IMR-90 (cell line): ENCODE measurements at regions not wholly inside any gene's neighbourhood (a gene's known extent, or its start where the extent isn't known, plus 50 kb on each side); places are given as distances from the start of the nearest gene placed in this dataset.

Experiments used
- ATAC-seq: fragments of 200-7000 bp; cut with Tn5 transposase; 2 replicates; pipeline ENCODE4 v1.9.1; 2020; ENCODE audit warnings: low read depth, mild to moderate bottlenecking, moderate library complexity
- BruUV-seq: library from RNA; stranded (reverse); fragments of 400-500 nt; replicated peaks from 2 replicates; lab custom pipeline; 2021; lab: Mats Ljungman, UMichigan
- CTCF ChIA-PET: fragments of 300-600 bp; formaldehyde crosslinking; extraction: SDS; loops from one replicate; lab custom pipeline; 2021; ENCODE audit warnings: antibody characterized with exemption; lab: Yijun Ruan, JAX
- POLR2A ChIA-PET: fragments of 300-600 bp; sonication (Branson Sonifier 250); formaldehyde crosslinking; loops from one replicate; lab custom pipeline; 2022; ENCODE audit warnings: antibody characterized with exemption; ENCODE audit not compliant: unreplicated experiment; lab: Charles Lee
- DNase-seq: peaks from one replicate; pipeline ENCODE4 v3.0.0; 2013
- H2AFZ ChIP-seq: replicated peaks from 2 replicates; pipeline ENCODE3; 2013; ENCODE audit warnings: low read length, mild to moderate bottlenecking; ENCODE audit not compliant: poor library complexity
- H2AK5ac ChIP-seq: 2 replicates; pipeline ENCODE4 v1.6.1; 2013; ENCODE audit warnings: low read depth, low read length, inconsistent platforms
- H2AK9ac ChIP-seq: replicated peaks from 2 replicates; pipeline ENCODE3; 2013; ENCODE audit warnings: mild to moderate bottlenecking, low read depth, low read length, moderate library complexity; ENCODE audit not compliant: poor library complexity
- H2BK120ac ChIP-seq: 2 replicates; pipeline ENCODE4 v1.6.1; 2013; ENCODE audit warnings: low read depth, low read length, inconsistent platforms
- H2BK15ac ChIP-seq: 3 replicates; pipeline ENCODE4 v1.6.1; 2013; ENCODE audit warnings: low read depth, low read length, inconsistent platforms
- H2BK20ac ChIP-seq: 2 replicates; pipeline ENCODE4 v1.6.1; 2013; ENCODE audit warnings: low read depth, mild to moderate bottlenecking, inconsistent platforms, low read length, moderate library complexity
- H2BK5ac ChIP-seq: 2 replicates; pipeline ENCODE4 v1.6.1; 2013; ENCODE audit warnings: mild to moderate bottlenecking, low read depth, low read length, inconsistent platforms; ENCODE audit not compliant: poor library complexity, severe bottlenecking
- H3K14ac ChIP-seq: replicated peaks from 2 replicates; pipeline ENCODE4 v1.6.1; 2013; ENCODE audit warnings: low read depth, low read length, inconsistent platforms
- H3K18ac ChIP-seq: 2 replicates; pipeline ENCODE4 v1.6.1; 2013; ENCODE audit warnings: low read depth, low read length, control low read depth
- H3K23ac ChIP-seq: 2 replicates; pipeline ENCODE4 v1.6.1; 2013; ENCODE audit warnings: low read depth, low read length, inconsistent platforms
- H3K27ac ChIP-seq: 2 replicates; pipeline ENCODE4 v1.5.1; 2013; ENCODE audit warnings: mild to moderate bottlenecking, control low read depth, low read length; ENCODE audit not compliant: insufficient read depth
- H3K27me3 ChIP-seq: 2 replicates; pipeline ENCODE4 v1.6.1; 2013; ENCODE audit warnings: low read length; ENCODE audit not compliant: control insufficient read depth, insufficient read depth
- H3K36me3 ChIP-seq: 2 replicates; pipeline ENCODE4 v1.6.1; 2013; ENCODE audit warnings: low read length, mixed read lengths; ENCODE audit not compliant: control insufficient read depth, insufficient read depth
- H3K4ac ChIP-seq: 2 replicates; pipeline ENCODE4 v1.6.1; 2013; ENCODE audit warnings: low read depth, low read length, inconsistent platforms
- H3K4me1 ChIP-seq: 2 replicates; pipeline ENCODE4 v1.6.1; 2013; ENCODE audit warnings: low read length, mixed read lengths; ENCODE audit not compliant: control insufficient read depth, insufficient read depth
- H3K4me2 ChIP-seq: 2 replicates; pipeline ENCODE4 v1.6.1; 2013; ENCODE audit warnings: low read depth, mild to moderate bottlenecking, control low read depth, low read length, moderate library complexity
- H3K4me3 ChIP-seq: 2 replicates; pipeline ENCODE4 v1.5.1; 2013; ENCODE audit warnings: low read depth, mild to moderate bottlenecking, control low read depth, low read length, moderate library complexity; ENCODE audit not compliant: insufficient read depth
- H3K56ac ChIP-seq: 2 replicates; pipeline ENCODE4 v1.6.1; 2013; ENCODE audit warnings: low read length, inconsistent platforms; ENCODE audit not compliant: insufficient read depth; ENCODE audit errors: extremely low read depth
- H3K79me1 ChIP-seq, 2 experiments: 2 replicates each; pipeline ENCODE4 v1.6.1; 2013; ENCODE audit warnings: low read length in 2 of 2, inconsistent platforms in 1 of 2, low read depth in 1 of 2
- H3K9ac ChIP-seq: 2 replicates; pipeline ENCODE4 v1.6.1; 2013; ENCODE audit warnings: low read depth, low read length, control low read depth
- H3K9me1 ChIP-seq: 2 replicates; pipeline ENCODE4 v1.6.1; 2013; ENCODE audit warnings: low read length, inconsistent platforms; ENCODE audit not compliant: insufficient read depth
- H3K9me3 ChIP-seq: 2 replicates; pipeline ENCODE4 v1.6.1; 2013; ENCODE audit warnings: low read length; ENCODE audit not compliant: control insufficient read depth, insufficient read depth
- H4K20me1 ChIP-seq: 2 replicates; pipeline ENCODE4 v1.6.1; 2013; ENCODE audit warnings: low read length, inconsistent platforms; ENCODE audit not compliant: insufficient read depth
- H4K5ac ChIP-seq: 2 replicates; pipeline ENCODE4 v1.6.1; 2013; ENCODE audit warnings: mild to moderate bottlenecking, low read depth, low read length, control low read depth
- H4K8ac ChIP-seq, 2 experiments: 2 replicates each; pipeline ENCODE4 v1.6.1; 2013; ENCODE audit warnings: low read depth in 2 of 2, low read length in 2 of 2, control low read depth in 1 of 2, inconsistent platforms in 1 of 2
- H4K91ac ChIP-seq: 2 replicates; pipeline ENCODE4 v1.6.1; 2013; ENCODE audit warnings: low read depth, low read length, inconsistent platforms; ENCODE audit not compliant: insufficient read depth
- BHLHE40 ChIP-seq: fragments of 150-350 bp; IDR thresholded peaks from 2 replicates; pipeline ENCODE4 v1.6.1; 2016; ENCODE audit warnings: mild to moderate bottlenecking, low read depth, low read length
- CEBPB ChIP-seq: IDR thresholded peaks from 2 replicates; pipeline ENCODE4 v1.6.1; 2012; ENCODE audit warnings: low read depth, low read length, improper control_type of control experiment
- CHD1 ChIP-seq: IDR thresholded peaks from 2 replicates; pipeline ENCODE4 v1.6.1; 2012; ENCODE audit warnings: low read depth, low read length, improper control_type of control experiment
- CTCF ChIP-seq: conservative IDR thresholded peaks from 2 replicates; pipeline ENCODE4 v1.5.1; 2012; ENCODE audit warnings: mild to moderate bottlenecking, low read depth, low read length, improper control_type of control experiment
- ELK1 ChIP-seq: fragments of 150-350 bp; IDR thresholded peaks from 2 replicates; pipeline ENCODE4 v1.6.1; 2016; ENCODE audit warnings: low read depth, mild to moderate bottlenecking, low read length, moderate library complexity, borderline replicate concordance
- FOS ChIP-seq: fragments of 150-350 bp; IDR thresholded peaks from 2 replicates; pipeline ENCODE4 v1.6.1; 2016; ENCODE audit warnings: low read depth, low read length
- MAFK ChIP-seq: IDR thresholded peaks from 2 replicates; pipeline ENCODE4 v1.6.1; 2012; ENCODE audit warnings: low read depth, low read length, improper control_type of control experiment
- MAZ ChIP-seq: IDR thresholded peaks from 2 replicates; pipeline ENCODE4 v1.6.1; 2012; ENCODE audit warnings: low read depth, mild to moderate bottlenecking, low read length, improper control_type of control experiment, moderate library complexity, borderline replicate concordance
- MXI1 ChIP-seq: IDR thresholded peaks from 2 replicates; pipeline ENCODE4 v1.6.1; 2012; ENCODE audit warnings: low read depth, mild to moderate bottlenecking, low read length, moderate library complexity, borderline replicate concordance
- NFE2L2 ChIP-seq: fragments of 150-350 bp; IDR thresholded peaks from 2 replicates; pipeline ENCODE4 v1.6.1; 2016; ENCODE audit warnings: low read depth, mild to moderate bottlenecking, low read length
- POLR2A ChIP-seq: IDR thresholded peaks from 2 replicates; pipeline ENCODE4 v1.6.1; 2012; ENCODE audit warnings: mild to moderate bottlenecking, low read depth, low read length
- RAD21 ChIP-seq: IDR thresholded peaks from 2 replicates; pipeline ENCODE4 v1.6.1; 2012; ENCODE audit warnings: low read length, improper control_type of control experiment
- RCOR1 ChIP-seq: IDR thresholded peaks from 2 replicates; pipeline ENCODE4 v1.6.1; 2012; ENCODE audit warnings: mild to moderate bottlenecking, low read length, improper control_type of control experiment; ENCODE audit not compliant: insufficient replicate concordance
- RFX5 ChIP-seq: IDR thresholded peaks from 2 replicates; pipeline ENCODE4 v1.8.0; 2012; ENCODE audit warnings: low read depth, mild to moderate bottlenecking, low read length, moderate library complexity
- SMC3 ChIP-seq: fragments of 150-350 bp; IDR thresholded peaks from 2 replicates; pipeline ENCODE4 v1.6.1; 2016; ENCODE audit warnings: low read depth, mild to moderate bottlenecking, antibody characterized with exemption, low read length, moderate library complexity
- WGBS, 2 experiments: methylation state at CpG; one replicate each; pipeline versions ENCODE4 v1.1.5 to v1.1.7; 2013; ENCODE audit warnings: missing lambda C conversion rate in 2 of 2; ENCODE audit not compliant: insufficient read length in 1 of 2; ENCODE audit errors: extremely low coverage in 2 of 2; 5-methylcytosine and 5-hydroxymethylcytosine counted together
- dilution Hi-C: fragments of 300-500 bp; cut with HindIII; formaldehyde crosslinking; loops from one replicate; pipeline ENCODE4 v1.14.3; 2018; ENCODE audit warnings: low sequenced_read_pairs; ENCODE audit not compliant: unreplicated experiment
- in situ Hi-C: fragments of 300-500 bp; cut with MboI; formaldehyde crosslinking; loops from 3 replicates; pipeline ENCODE4 v1.14.3; 2019; ENCODE audit warnings: low sequenced_read_pairs, inconsistent platforms, mixed read lengths
- intact Hi-C: fragments of 100-400 bp; cut with micrococcal nuclease; formaldehyde crosslinking; loops from 2 replicates; pipeline ENCODE4 v1.10.0; 2022
- TF ChIP-seq, protein P1 (sequence below): fragments of 150-350 bp; IDR thresholded peaks from 2 replicates; pipeline ENCODE4 v1.6.1; 2017; ENCODE audit warnings: mild to moderate bottlenecking, antibody characterized with exemption, low read length, low read depth

- Histone ChIP-seq H2AK5ac (no peak overlapping the region), H3K18ac (no peak overlapping the region), H2BK120ac (no peak overlapping the region), H3K36me3 (no peaks in the 10 kb centered on the region), H3K23ac (no peak overlapping the region), H2AK9ac (no peak overlapping the region), H3K14ac (no peak overlapping the region), H3K4ac (no peak overlapping the region), H3K4me3 (no peak overlapping the region), H2BK15ac (no peak overlapping the region), H4K20me1 (no peaks in the 10 kb centered on the region), H3K4me2 (no peak overlapping the region), H3K4me1 (no peaks in the 10 kb centered on the region), H3K9me3 (no peaks in the 10 kb centered on the region), H2BK5ac (no peak overlapping the region), H3K56ac (no peak overlapping the region), H4K8ac (no peak overlapping the region), H3K79me1 (no peaks in the 10 kb centered on the region), H3K27ac (no peak overlapping the region), H4K91ac (no peak overlapping the region), H3K9ac (no peak overlapping the region), H2BK20ac (no peak overlapping the region), H3K27me3 (no peaks in the 10 kb centered on the region), H2AFZ (no peak overlapping the region), H4K5ac (no peak overlapping the region), H3K9me1 (no peaks in the 10 kb centered on the region)
- BruUV-seq = no TSS peak
- no peak for DNase-seq
- in situ Hi-C loops (no loop called here), intact Hi-C loops (no loop called here), dilution Hi-C loops (no loop called here)
- no peak for TF ChIP-seq POLR2A
- no peak for TF ChIP-seq FOS
- no peak for TF ChIP-seq NFE2L2
- no peak for TF ChIP-seq MAZ
- TF ChIP-seq MAFK = no peak
- TF ChIP-seq CHD1 = no peak
- no peak for TF ChIP-seq RAD21
- TF ChIP-seq RCOR1 = no peak
- no peak for TF ChIP-seq CEBPB
- TF ChIP-seq SMC3 = no peak
- TF ChIP-seq, protein P1, sequence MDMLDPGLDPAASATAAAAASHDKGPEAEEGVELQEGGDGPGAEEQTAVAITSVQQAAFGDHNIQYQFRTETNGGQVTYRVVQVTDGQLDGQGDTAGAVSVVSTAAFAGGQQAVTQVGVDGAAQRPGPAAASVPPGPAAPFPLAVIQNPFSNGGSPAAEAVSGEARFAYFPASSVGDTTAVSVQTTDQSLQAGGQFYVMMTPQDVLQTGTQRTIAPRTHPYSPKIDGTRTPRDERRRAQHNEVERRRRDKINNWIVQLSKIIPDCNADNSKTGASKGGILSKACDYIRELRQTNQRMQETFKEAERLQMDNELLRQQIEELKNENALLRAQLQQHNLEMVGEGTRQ = no peak
- TF ChIP-seq CTCF = no peak
- TF ChIP-seq MXI1 = no peak
- no peak for TF ChIP-seq RFX5
- TF ChIP-seq ELK1 = no peak
- TF ChIP-seq BHLHE40 = no peak
- ChIA-PET POLR2A (no interaction called here), CTCF (interaction anchor here (1.0 kb wide), 1 partner anchor 10 kb away, joined by 7 read pairs; no protein-coding TSS in a partner anchor)
- WGBS, 2 experiments = 0% methylated on average over 1 of the region's 3 CpGs; no CpG with 5 or more reads in 1 of the 2 experiments
- ATAC-seq = no peak
These were observed 195.3 kb downstream of the B3GLCT start for GRCh38 chr13:31395090-31395489.
